ENCODE measurements at regions not wholly inside any gene's neighbourhood (a gene's known extent, or its start where the extent isn't known, plus 50 kb on each side); places are given as distances from the start of the nearest gene placed in this dataset.
"Not testable (repeated sequence)": the region's sequence is repeated elsewhere in the genome, so short reads cannot be mapped to it uniquely, and the experiment has no call there.

DNA sequence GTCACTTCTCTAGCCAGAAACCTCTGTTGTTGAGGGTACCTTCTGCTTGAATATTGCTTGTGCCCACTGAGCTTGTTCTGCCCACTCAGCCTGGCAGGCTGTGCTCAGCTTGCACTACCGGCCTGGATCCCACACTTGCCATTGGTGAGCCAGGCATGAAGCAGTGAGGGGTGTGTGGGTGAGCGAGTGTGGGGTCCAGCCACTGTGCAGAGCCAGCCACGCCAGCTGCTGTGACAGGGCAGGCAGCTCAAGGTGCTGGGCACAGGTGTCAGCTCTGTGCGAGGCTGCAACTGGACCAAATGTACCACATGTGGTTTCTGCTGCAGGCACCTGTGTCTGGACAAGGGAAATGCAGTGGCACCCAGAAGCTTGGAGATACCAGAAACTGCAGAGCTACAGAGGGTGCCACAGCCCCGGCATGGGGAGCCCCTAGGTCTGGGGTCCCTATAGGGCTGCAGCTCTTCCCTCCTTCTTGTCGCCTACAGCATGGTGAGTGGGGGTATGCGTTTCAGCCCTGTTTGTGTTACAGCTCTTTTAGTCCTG lies 305.1 kb upstream of the RIOK2 start:
- DNase-seq (ENCODE audit: low spot score), result no peak

DNA sequence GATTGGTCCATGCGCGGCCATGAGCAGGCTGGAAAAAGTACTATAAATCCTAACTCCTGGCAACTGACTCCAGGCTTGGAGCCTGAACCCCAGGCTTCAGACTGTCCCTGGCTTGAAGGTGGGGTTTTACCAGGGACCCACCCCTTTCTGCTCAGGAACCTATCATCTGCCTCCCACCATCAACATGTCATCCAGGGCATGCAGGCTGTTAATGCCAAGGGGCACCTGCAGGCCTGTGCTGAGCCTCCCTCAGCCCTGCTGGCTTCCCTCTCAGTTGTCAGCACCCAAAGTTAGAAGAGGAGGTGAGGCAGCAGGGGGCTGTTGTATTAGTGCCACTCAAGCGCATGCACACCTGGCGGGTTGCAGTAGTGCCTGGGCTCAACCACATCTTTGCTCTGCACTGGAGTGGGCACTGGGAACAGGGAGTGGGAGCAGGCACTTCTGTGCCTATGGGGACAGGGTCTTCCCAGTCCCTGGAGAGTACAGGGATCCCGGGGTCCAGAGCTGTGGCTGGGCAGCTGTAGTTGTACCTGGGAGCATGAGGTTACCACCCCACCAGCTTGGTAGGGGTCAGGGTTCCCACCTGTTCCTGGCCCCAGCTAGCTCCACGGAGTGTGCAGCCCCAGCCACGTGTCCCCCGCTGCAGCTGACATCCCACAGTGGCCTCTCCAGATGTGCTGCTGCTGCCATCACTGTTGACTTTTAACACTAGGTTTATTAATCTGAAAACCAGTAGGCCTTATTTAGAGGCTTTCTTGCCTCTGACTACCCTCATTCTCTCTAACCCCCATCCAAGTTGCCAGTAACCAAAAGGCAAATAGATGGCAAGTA lies 306.2 kb upstream of the RIOK2 start:
- DNase-seq (ENCODE audit: low spot score), result no peak

DNA sequence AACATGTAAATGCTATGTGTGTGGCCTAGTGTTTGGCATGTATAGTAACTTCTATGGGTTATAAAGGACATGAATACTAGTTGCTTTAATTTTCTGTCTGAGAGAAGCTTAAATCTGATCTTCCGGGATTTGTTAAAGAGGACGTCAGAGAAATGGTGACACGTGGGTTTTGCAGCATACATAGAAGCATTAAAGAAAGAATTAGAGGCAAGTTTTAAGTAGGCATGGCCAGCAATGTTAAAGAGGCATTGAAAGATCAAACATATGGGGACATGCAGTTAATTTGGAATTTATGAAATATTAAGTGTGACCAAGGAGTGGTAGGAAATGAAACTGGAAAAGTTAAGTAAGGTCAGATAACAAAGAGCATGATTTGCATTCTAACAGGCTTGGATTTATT lies 311.4 kb upstream of the RIOK2 start:
- DNase-seq (ENCODE audit: low spot score), result no peak

DNA sequence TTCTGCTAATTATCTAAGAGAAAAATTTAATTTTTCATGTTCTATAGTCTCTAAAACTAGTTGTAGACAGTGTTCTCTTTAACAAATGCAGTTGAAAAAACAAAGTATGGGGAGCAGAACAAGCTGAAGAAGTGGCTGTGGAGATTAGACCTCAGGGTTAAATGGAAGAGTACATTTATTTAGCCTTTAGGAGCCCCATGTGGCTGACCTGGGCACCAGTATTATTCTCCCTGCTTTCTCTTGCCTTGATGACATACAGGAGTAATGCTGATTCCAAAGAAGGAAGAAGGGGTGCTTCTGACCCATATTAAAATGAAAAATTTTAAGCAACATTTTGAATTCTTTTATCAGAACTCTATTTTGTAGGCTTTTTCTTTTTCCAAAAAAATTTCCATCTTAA lies 312.3 kb upstream of the RIOK2 start:
- no peak for DNase-seq (ENCODE audit: low spot score)

DNA sequence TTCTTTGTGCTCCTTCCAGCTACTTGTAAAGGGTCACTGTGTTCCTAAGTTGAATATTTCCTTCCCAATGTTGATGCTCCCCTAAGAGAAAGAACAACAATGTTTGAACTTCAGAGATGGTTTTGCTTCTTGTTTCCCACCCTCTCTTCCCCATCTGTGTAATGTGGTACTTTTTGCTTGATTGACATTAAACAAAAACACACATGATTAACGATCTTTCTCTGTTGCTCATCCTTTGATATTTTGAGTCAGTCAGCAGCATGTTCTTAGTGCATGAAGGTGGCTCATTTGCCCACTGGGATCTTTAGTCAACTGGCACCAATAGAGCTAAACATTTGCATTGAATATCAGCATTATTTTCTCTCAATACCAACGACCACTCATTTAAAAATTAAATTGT lies 313.0 kb upstream of the RIOK2 start:
- no peak for DNase-seq (ENCODE audit: low spot score)

DNA sequence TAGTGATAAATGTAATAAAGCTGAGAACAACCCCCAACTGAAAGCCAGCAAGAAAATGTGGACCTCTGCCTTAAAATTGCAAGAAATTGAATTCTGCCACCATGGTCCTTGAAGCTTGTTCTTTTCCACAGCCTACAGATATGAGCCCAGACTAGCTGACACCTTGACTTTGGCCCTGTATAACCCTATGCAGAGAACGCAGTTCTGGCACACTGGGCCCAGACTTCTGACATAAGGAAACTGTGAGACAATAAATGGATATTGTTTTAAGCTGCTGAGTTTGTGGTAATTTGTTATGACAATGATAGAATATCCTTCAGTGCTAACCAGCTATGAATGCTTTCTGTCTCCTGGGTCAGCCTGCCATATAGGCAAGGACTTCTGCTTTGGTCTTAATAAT lies 315.6 kb upstream of the RIOK2 start:
- DNase-seq (ENCODE audit: low spot score), result no peak

DNA sequence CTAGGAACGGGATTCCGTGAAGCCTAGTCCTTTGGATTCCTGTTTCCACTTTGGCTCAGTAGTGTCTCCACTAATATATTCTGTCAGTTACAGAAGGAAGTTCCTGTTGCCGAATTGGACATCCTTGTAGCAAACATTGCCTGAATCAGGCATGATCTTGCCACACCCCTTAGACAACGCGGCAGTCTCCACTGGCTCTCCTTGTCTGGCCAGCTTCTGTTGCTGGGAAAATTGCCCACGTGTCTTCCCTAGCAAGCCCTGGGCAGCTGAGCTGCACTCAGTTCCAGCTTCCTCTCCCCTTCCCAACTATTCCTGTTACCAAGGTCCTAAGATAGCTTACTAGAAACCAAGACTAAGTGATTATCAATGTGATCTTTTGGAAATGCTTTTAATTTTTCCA lies 316.6 kb upstream of the RIOK2 start:
- no peak for DNase-seq (ENCODE audit: low spot score)

DNA sequence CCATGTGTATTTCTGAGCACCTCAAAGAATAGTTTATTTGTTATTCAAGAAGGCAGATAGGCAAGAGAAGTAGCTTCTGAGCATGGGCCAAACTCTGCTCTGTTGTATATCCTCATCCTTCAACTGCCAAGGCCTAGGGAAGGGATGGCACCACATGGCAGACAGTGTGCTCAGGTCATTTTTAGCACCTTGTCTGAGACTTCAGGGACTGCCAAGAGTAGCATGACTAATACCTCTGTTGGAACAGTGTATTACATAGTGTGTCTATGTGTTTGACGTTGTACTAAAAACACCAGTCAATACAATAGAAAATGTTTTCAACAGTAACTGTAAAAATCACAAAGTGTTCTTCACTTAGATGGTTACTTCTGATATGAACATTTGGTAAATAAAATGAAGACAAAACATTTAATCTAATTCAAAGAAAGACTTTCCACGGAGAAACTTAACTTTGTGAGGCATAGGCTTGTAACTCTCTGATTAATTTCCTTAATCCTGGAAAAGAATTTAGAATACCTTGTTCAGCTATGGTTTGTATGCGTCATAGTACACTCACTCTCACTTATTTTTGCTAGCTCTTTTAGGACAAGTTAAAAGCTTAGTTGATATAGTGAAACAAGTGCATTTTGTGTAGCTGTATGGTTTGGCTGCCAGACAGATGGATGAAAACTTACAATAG lies 318.4 kb upstream of the RIOK2 start:
- DNase-seq (ENCODE audit: low spot score), result no peak

DNA sequence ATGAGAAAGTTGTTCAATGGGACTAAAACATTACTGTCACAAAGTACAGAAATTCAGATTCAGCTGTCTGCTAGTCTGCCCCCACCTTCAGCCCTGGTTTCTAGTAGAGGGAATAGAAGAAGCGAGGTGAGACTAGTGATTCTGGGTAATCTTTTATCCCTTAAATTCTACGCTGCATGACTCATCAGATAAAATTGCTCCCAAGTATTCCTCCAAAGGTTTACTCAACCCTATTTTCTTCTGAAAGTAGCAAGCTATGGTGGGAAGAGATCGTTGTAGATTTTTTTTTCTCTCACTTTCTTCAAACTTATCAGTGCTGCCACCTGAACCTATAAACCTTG lies 318.9 kb upstream of the RIOK2 start:
- no peak for DNase-seq (ENCODE audit: low spot score)

DNA sequence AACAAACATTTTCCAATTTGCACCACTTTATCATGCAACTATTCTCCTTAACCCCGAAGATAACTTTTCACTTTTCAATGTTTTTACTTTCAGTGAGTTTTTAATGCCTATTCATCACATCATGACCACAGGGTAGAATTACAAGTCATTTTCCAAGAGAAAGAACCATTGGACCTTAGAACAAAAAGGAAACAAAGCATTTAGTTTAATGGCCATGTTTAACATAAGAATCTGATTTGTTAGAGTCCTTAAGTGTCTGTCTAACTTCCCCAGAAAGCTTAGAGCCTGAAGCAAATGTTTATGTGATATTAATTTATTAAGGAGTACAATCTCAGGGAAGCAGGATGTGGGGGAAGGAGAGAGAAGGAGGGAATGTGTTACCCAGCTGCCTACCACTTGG lies 325.8 kb upstream of the RIOK2 start:
- DNase-seq (ENCODE audit: low spot score), result no peak

DNA sequence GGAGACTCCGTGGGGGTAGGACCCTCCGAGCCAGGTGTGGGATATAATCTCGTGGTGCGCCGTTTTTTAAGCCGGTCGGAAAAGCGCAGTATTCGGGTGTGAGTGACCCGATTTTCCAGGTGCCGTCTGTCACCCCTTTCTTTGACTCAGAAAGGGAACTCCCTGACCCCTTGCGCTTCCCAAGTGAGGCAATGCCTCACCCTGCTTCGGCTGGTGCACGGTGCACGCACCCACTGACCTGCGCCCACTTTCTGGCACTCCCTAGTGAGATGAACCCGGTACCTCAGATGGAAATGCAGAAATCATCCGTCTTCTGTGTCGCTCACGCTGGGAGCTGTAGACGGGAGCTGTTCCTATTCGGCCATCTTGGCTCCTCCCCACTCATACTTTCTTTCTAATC lies 336.5 kb upstream of the RIOK2 start:
- DNase-seq (ENCODE audit: low spot score), result not testable (repeated sequence)

DNA sequence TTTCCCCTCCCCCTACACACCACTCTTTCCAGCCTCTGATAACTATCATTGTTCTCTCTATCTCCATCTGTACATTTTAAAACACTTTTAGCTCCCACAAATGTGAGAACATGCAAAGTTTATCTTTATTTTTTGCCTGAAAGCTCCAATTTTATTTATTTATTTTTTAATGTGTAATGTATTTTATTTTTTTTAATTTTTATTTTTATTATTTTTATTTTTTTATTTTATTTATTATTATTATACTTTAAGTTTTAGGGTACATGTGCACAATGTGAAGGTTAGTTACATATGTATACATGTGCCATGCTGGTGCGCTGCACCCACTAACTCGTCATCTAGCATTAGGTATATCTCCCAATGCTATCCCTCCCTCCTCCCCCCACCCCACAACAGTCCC lies 340.3 kb upstream of the RIOK2 start:
- not testable (repeated sequence) for DNase-seq (ENCODE audit: low spot score)

DNA sequence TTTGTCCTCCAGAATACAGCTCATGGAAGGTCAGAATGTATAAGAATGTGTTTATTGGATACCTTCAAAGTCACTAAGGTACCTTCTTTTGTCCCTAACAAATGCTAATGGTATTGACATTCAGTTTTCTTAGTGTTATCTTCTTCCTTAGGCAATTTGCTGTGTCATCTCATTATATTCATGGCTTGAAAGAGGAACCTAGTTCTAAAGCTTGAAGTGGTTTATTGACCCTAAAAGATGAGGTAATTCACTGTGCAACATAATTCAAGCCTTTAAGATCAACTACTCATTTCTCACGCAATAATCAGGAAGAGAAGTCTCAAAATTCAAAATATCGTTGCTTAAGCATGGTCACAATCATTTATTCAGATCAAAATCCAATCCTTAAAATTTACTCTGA lies 342.7 kb upstream of the RIOK2 start:
- DNase-seq (ENCODE audit: low spot score), result no peak

DNA sequence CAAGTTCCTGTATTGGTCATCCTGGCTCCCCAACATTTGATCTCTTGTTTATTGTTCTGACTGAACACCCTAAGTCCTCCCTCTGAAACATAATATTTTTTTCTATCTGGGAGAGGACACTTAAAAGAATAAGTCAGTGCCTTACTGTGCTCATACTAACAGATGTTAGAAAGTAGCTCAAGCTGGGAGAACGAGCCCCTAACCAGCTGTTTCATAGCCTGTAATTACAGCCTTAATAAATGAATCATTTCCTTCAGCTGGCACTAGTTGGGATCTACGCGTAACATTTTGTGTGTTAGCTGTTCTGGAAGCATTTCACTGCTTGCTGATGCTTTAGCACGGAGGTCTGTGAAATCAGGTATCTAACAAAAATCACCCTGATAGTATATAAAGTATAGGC lies 345.9 kb upstream of the RIOK2 start:
- no peak for DNase-seq (ENCODE audit: low spot score)

DNA sequence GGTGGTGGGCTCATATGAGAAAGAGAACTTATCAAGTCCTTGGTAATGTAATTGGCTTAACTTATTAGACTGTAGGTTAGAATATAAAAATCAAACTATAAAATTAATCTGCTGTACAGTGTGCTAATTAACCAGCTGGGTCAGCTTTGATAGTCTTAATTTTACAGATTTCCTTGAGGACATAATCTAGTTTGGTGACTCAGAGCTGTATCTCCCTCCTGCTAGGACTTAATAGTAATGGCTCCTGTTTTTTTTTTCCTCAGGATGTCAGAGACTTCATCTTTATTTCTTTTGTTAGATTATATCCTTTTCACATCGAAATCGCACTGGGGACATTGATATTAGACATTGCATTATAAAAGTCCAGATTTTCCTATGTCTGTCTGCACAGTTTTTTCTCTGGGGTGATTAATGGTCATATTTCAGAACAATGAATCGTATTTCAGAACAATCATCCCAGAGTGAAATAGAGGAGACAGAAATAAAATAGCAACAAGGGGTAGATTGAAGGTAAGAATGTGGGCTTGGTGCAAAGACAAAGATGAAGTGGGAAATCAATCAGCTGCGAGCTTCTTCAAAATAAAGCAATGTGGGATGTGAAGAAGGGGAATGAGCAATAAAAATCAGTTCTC lies 346.4 kb upstream of the RIOK2 start:
- no peak for DNase-seq (ENCODE audit: low spot score)

DNA sequence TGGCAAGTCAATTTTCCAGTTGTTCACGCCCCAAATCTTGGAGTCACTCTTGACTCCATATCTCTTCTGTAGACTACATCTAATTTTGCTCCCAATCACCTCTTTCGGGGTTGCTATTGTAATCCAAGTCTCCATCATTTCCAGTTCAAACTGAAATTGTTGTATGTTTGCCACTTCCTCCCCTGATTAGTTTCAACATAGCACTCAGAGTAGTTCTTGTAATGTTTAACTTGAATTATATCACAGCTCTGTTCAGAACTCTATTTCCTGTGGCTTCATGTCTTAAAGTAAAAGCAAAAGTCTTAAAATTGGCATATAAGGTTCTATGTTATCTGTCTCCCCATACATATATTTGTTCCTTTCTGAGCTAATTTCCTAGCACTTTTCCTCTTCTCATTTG lies 348.5 kb upstream of the RIOK2 start:
- DNase-seq (ENCODE audit: low spot score), result no peak

DNA sequence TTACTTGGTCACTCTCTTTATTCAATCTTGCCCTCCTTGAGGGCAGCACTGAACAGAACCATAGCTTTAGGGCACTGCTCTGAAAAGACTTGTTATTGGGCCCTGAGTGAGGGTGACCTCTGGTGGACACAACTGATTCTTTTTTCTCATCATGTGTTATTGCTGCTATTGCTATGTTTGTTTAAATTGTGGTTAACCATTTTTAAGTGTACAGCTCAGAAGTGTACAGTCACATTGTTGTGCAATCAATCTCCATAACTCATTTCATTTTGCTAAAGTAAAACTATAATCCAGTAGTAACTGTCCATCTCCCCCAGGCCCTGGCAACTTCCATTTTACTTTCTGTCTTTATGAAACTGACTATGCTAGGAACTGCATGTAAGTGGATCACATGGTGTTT lies 351.1 kb upstream of the RIOK2 start:
- DNase-seq (ENCODE audit: low spot score), result no peak

DNA sequence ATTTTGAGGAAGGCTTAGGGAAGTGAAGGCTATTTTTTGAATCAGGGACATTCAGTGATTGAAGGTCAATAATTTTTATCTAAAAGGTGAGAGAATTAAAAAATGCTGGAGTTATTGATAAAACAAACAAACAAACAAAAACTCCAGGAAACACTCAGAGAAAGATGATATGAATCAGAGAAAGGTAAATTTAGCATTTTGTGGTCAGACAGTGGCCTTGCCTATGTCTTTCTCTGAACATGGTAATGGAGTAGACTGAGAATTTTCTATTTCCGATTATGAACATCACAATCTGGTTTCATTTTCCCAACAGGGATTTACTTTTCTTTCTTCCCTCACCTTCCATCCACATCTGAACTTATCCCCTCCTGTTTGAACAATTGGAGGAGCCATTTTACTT lies 353.6 kb upstream of the RIOK2 start:
- DNase-seq (ENCODE audit: low spot score), result no peak

DNA sequence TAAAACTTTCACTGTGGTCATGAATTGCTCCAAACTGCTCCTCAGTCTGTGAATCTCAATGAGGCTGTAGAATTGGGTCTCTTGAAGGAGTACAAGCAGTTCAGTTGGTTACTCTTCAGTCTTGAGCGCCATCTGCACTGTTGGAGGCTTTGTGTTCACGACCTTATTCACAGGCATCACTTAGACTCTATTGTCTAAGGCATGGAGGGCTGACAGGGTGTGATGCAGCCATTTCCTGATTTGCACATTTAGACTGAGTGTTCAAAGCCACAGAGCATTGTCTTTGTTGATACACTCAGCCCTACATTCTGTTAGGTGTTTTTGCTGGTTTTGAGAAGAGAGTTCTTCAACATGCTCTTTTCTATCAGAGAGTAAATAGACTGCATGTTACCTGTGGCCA lies 355.9 kb upstream of the RIOK2 start:
- DNase-seq (ENCODE audit: low spot score), result no peak

DNA sequence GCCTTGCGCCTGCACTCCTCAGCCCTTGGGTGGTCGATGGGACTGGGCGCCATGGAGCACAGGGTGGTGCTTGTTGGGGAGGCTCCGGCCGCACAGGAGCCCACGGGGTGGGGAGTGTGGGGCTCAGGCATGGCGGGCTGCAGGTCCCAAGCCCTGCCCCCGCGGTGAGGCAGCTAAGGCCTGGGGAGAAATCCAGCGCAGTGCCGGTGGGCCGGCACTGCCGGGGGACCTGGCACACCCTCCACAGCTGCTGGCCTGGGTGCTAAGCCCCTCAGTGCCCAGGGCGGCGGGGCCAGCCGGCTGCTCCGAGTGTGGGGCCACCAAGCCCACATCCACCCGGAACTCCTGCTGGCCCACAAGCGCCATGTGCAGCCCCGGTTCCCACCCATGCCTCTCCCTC lies 358.8 kb upstream of the RIOK2 start:
- no peak for DNase-seq (ENCODE audit: low spot score)

DNA sequence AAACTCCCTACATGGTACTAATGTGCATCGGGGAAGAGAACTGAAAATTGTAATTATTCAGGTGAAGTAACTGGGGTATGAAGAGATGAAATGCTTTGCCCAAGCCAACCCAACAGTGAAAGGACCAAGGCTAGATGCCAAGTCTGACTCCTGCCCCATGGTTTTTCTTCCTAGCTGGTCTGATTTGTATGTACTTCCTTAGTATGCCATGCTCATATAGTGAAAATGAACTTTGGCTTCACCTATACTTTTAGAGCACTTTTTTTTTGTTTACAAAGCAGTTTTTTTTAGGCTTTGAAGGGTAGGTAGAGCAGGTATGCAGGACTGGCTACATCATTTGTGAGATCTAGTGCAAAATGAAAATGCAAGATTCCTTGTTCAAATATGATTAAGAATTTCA lies 359.4 kb upstream of the RIOK2 start:
- DNase-seq (ENCODE audit: low spot score), result no peak

DNA sequence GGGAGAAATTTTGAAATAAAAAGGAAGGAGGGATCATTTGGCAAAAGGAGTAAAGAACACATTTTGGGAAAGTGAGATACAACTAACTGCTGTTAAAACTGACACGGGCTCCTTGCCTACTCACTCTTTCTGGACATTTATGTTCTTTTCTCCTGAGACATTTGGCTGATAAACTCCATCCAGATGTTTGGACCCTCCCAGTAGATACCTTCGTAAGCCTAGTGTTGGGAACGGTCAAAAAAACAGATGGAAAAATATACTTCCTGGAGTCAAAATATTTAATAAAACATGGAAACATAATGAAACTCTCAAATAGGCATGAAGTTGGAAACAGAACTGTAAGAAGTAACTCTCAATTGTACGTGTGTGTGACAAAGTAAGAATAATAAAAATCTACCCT lies 360.1 kb upstream of the RIOK2 start:
- no peak for DNase-seq (ENCODE audit: low spot score)

DNA sequence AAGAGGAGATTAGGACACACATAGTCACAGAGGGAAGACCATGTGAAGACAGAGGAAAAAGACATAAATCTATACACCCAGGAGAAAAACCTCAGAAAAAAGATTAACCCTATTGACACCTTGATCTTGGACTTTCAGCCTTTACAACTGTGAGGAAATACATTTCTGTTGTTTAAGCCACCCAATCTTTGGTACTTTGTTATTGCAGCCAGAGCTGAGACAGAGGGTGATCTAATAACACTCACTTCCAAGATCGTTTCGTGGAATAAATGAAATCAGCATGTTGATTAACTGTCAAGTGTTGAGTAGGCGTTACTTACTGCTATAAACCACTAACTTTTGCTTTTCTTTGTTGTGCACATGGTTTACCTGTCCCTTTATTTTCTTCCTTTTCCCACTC lies 361.2 kb upstream of the RIOK2 start:
- DNase-seq (ENCODE audit: low spot score), result no peak
